HepG2 (cell line): ENCODE measurements at regions not wholly inside any gene's neighbourhood (a gene's known extent, or its start where the extent isn't known, plus 50 kb on each side); places are given as distances from the start of the nearest gene placed in this dataset.

ENCODE experiments used
- ATAC-seq: fragments of 200-7000 bp; cut with Tn5 transposase; 3 replicates; pipeline ENCODE4 v1.9.1; 2020; ENCODE audit warnings: mild to moderate bottlenecking, moderate library complexity
- BruUV-seq: library from RNA; stranded (reverse); fragments of 400-500 nt; replicated peaks from 2 replicates; lab custom pipeline; 2021; lab: Mats Ljungman, UMichigan
- CTCF ChIA-PET: fragments of 300-600 bp; formaldehyde crosslinking; extraction: SDS; loops from one replicate; lab custom pipeline; 2021; ENCODE audit warnings: low total read pairs, inconsistent platforms, low intra/inter-chr PET ratio; lab: Yijun Ruan, JAX
- POLR2A ChIA-PET: fragments of 350-600 bp; sonication (Branson Sonifier 250); formaldehyde crosslinking; loops from one replicate; lab custom pipeline; 2020; ENCODE audit warnings: antibody characterized with exemption, inconsistent platforms; lab: Yijun Ruan, JAX
- DNase-seq: peaks from one replicate; pipeline ENCODE4 v3.0.0-alpha.2; 2015; ENCODE audit warnings: low spot score
- FAIRE-seq: peaks from 3 replicates; lab custom pipeline; 2011; peaks lifted over from hg19 to GRCh38; lab: Jason Lieb, UNC
- H2AFZ ChIP-seq: one replicate; pipeline ENCODE4 v1.6.1; 2011; ENCODE audit warnings: low read length, inconsistent platforms
- H3K27ac ChIP-seq: fragments of 300-600 bp; 3 replicates; pipeline ENCODE4 v1.8.0; 2011; ENCODE audit warnings: mixed run types, mild to moderate bottlenecking, mixed read lengths, low read length, inconsistent platforms; ENCODE audit not compliant: insufficient read depth; ENCODE audit errors: extremely low read length
- H3K27me3 ChIP-seq, 2 experiments: fragments of 200-600 bp in 1 of 2; 2 replicates in 1 of 2; 3 replicates in 1 of 2; pipeline versions ENCODE4 v1.6.0 to v1.8.0; 2011; ENCODE audit warnings: low read length in 2 of 2, mild to moderate bottlenecking in 2 of 2, moderate library complexity in 2 of 2, inconsistent platforms in 1 of 2; ENCODE audit not compliant: insufficient read depth in 2 of 2, control insufficient read depth in 1 of 2
- H3K36me3 ChIP-seq, 2 experiments: fragments of 200-600 bp in 1 of 2; replicated peaks in 1 of 2; 2 replicates in 1 of 2; 3 replicates in 1 of 2; pipeline versions ENCODE4 v1.5.1 to v1.8.0; 2011; ENCODE audit warnings: low read length in 2 of 2, inconsistent platforms in 1 of 2; ENCODE audit not compliant: insufficient read depth in 2 of 2, control insufficient read depth in 1 of 2
- H3K4me1 ChIP-seq: 2 replicates; pipeline ENCODE4 v1.5.1; 2012; ENCODE audit warnings: low read length, inconsistent platforms; ENCODE audit not compliant: insufficient read depth
- H3K4me2 ChIP-seq: 2 replicates; pipeline ENCODE4 v1.6.0; 2011; ENCODE audit warnings: low read depth, low read length, inconsistent platforms
- H3K4me3 ChIP-seq, 3 experiments: fragments of 200-600 bp in 1 of 3; sonication (generic), shearing (Covaris generic) in 1 of 3; replicated peaks in 1 of 3; 2 replicates each; pipeline ENCODE4 v1.5.1; 2011 to 2016; ENCODE audit warnings: low read length in 3 of 3, inconsistent platforms in 2 of 3, low read depth in 2 of 3, mild to moderate bottlenecking in 2 of 3, control low read depth in 1 of 3, mixed read lengths in 1 of 3; ENCODE audit not compliant: insufficient read depth in 1 of 3
- H3K79me2 ChIP-seq: one replicate; pipeline ENCODE4 v1.6.1; 2011; ENCODE audit warnings: low read length, inconsistent platforms; ENCODE audit not compliant: insufficient read depth
- H3K9ac ChIP-seq: 2 replicates; pipeline ENCODE4 v1.6.0; 2011; ENCODE audit warnings: mild to moderate bottlenecking, low read depth, low read length, inconsistent platforms; ENCODE audit not compliant: insufficient read depth
- H3K9me3 ChIP-seq: 2 replicates; pipeline ENCODE4 v1.5.1; 2012; ENCODE audit warnings: mild to moderate bottlenecking, low read length
- H4K20me1 ChIP-seq: 2 replicates; pipeline ENCODE4 v1.6.0; 2011; ENCODE audit warnings: inconsistent platforms, mild to moderate bottlenecking, low read length, moderate library complexity; ENCODE audit not compliant: insufficient read depth
- ERF ChIP-seq: IDR thresholded peaks from 2 replicates; pipeline ENCODE4 v1.6.1; 2018; ENCODE audit warnings: missing biosample characterization, missing genetic modification reagents
- MEIS2 ChIP-seq: sonication (generic); formaldehyde crosslinking; IDR thresholded peaks from 2 replicates; pipeline ENCODE4 v1.9.0; 2021; ENCODE audit warnings: mild to moderate bottlenecking, missing genetic modification reagents
- NBN ChIP-seq: fragments of 450-650 bp; conservative IDR thresholded peaks from 2 replicates; pipeline ENCODE4 v1.6.1; 2017
- SMAD3 ChIP-seq: sonication (generic); formaldehyde crosslinking; IDR thresholded peaks from 2 replicates; pipeline ENCODE4 v1.4.0; 2020; ENCODE audit warnings: missing genetic modification reagents
- THRA ChIP-seq: sonication (generic); formaldehyde crosslinking; IDR thresholded peaks from 2 replicates; pipeline ENCODE4 v1.4.0; 2020; ENCODE audit warnings: missing genetic modification reagents, borderline replicate concordance
- ZBTB37 ChIP-seq: sonication (generic); formaldehyde crosslinking; IDR thresholded peaks from 2 replicates; pipeline ENCODE4 v1.4.0; 2020; ENCODE audit warnings: mild to moderate bottlenecking, missing genetic modification reagents
- ZNF17 ChIP-seq: sonication (generic); formaldehyde crosslinking; IDR thresholded peaks from 2 replicates; pipeline ENCODE4 v1.5.0; 2020; ENCODE audit warnings: mild to moderate bottlenecking, missing genetic modification reagents
- ZNF326 ChIP-seq: sonication (generic); formaldehyde crosslinking; IDR thresholded peaks from 2 replicates; pipeline ENCODE4 v1.4.0; 2020; ENCODE audit warnings: missing genetic modification reagents, borderline replicate concordance
- ZNF501 ChIP-seq: sonication (generic); formaldehyde crosslinking; IDR thresholded peaks from 2 replicates; pipeline ENCODE4 v1.5.1; 2020; ENCODE audit warnings: mild to moderate bottlenecking, moderate library complexity, missing genetic modification reagents
- ZNF570 ChIP-seq: sonication (generic); formaldehyde crosslinking; IDR thresholded peaks from 2 replicates; pipeline ENCODE4 v1.4.0; 2020; ENCODE audit warnings: mild to moderate bottlenecking, missing genetic modification reagents, borderline replicate concordance
- ZNF652 ChIP-seq: IDR thresholded peaks from 2 replicates; pipeline ENCODE4 v1.6.1; 2016; ENCODE audit warnings: low read depth, borderline replicate concordance
- ZNF7 ChIP-seq: IDR thresholded peaks from 2 replicates; pipeline ENCODE4 v1.6.1; 2016; ENCODE audit warnings: missing biosample characterization, missing genetic modification reagents
- WGBS: methylation state at CpG from one replicate; pipeline ENCODE4 v1.1.6; 2017; ENCODE audit warnings: low lambda C conversion rate; 5-methylcytosine and 5-hydroxymethylcytosine counted together
- in situ Hi-C: cut with HindIII; loops from 2 replicates; pipeline ENCODE4 v1.10.0; 2017; ENCODE audit warnings: low pct_unique_long_range_greater_than_20kb; ENCODE audit not compliant: extremely low pct_ligation_motif_present
- intact Hi-C: fragments of 100-400 bp; cut with micrococcal nuclease; formaldehyde crosslinking; loops from one replicate; pipeline ENCODE4 v1.10.0; 2022; ENCODE audit not compliant: unreplicated experiment

GRCh38 chr4:71870456-71870855, 86.6 kb upstream of the GC start:
- H3K9me3 ChIP-seq, result peaks cover 71% of the 10 kb centered on the region
- ATAC-seq (no peak), DNase-seq (no peak), FAIRE-seq (no peak)
- in situ Hi-C loops (no loop called here), intact Hi-C loops (no loop called here)
- no peaks in the 10 kb centered on the region for H4K20me1 ChIP-seq
- no peak overlapping the region for H3K27ac ChIP-seq
- ChIA-PET CTCF (no interaction called here), POLR2A (no interaction called here)
- no peak overlapping the region for H3K4me3 ChIP-seq
- H2AFZ ChIP-seq, result no peak overlapping the region
- no peaks in the 10 kb centered on the region for H3K27me3 ChIP-seq
- H3K36me3 ChIP-seq, result no peaks in the 10 kb centered on the region
- H3K9ac ChIP-seq, result no peak overlapping the region
- no TSS peak for BruUV-seq
- H3K79me2 ChIP-seq, result no peaks in the 10 kb centered on the region
- H3K4me1 ChIP-seq, result no peaks in the 10 kb centered on the region
- WGBS, result 43% methylated on average over 5 of the region's 5 CpGs
- no peak overlapping the region for H3K4me2 ChIP-seq
- no peak for TF ChIP-seq ERF (CRISPR knock-in tag)
- no peak for TF ChIP-seq NBN
- no peak for TF ChIP-seq ZBTB37 (CRISPR knock-in tag)
- TF ChIP-seq ZNF326, result no peak
- TF ChIP-seq ZNF652, result no peak
- no peak for TF ChIP-seq ZNF17 (CRISPR knock-in tag)
- TF ChIP-seq ZNF501 (CRISPR knock-in tag), result no peak
- TF ChIP-seq ZNF7, result no peak
- no peak for TF ChIP-seq ZNF570 (CRISPR knock-in tag)
- no peak for TF ChIP-seq MEIS2 (CRISPR knock-in tag)
- no peak for TF ChIP-seq THRA (CRISPR knock-in tag)
- no peak for TF ChIP-seq SMAD3 (CRISPR knock-in tag)
